HCT116 (cell line): ENCODE measurements at regions not wholly inside any gene's neighbourhood (a gene's known extent, or its start where the extent isn't known, plus 50 kb on each side); places are given as distances from the start of the nearest gene placed in this dataset.

Experiments used
- ATAC-seq: fragments of 200-7000 bp; cut with Tn5 transposase; 2 replicates; pipeline ENCODE4 v1.9.1; 2020; ENCODE audit warnings: mild to moderate bottlenecking, moderate library complexity
- BruUV-seq: library from RNA; stranded (reverse); fragments of 400-500 nt; replicated peaks from 2 replicates; lab custom pipeline; 2021; lab: Mats Ljungman, UMichigan
- CTCF ChIA-PET: fragments of 300-600 bp; sonication (Branson Sonifier 250); formaldehyde crosslinking; loops from one replicate; lab custom pipeline; 2021; ENCODE audit warnings: antibody characterized with exemption; lab: Charles Lee
- POLR2A ChIA-PET: fragments of 300-600, 350-600 bp; sonication (Branson Sonifier 250); formaldehyde crosslinking; loops from one replicate; lab custom pipeline; 2021; ENCODE audit warnings: antibody characterized with exemption; lab: Charles Lee
- RAD21 ChIA-PET, 2 experiments: fragments of 300-600 bp; sonication (Branson Sonifier 250); formaldehyde crosslinking; loops; one replicate each; lab custom pipeline; 2023; ENCODE audit warnings: low total read pairs in 2 of 2; ENCODE audit not compliant: uncharacterized antibody in 2 of 2, unreplicated experiment in 2 of 2, low non-redundant PET in 1 of 2; lab: Charles Lee
- DNase-seq: peaks from one replicate; pipeline ENCODE4 v3.0.0-alpha.2; 2010; ENCODE audit warnings: low read depth, low spot score
- H2AFZ ChIP-seq: fragments of 200-600 bp; shearing (Covaris generic), sonication (generic); 2 replicates; pipeline ENCODE4 v1.6.1; 2017; ENCODE audit warnings: low read depth, mixed run types, mixed read lengths, antibody characterized with exemption, low read length; ENCODE audit not compliant: poor library complexity, severe bottlenecking
- H3K27ac ChIP-seq: 2 replicates; pipeline ENCODE4 v1.5.1; 2012; ENCODE audit warnings: low read depth, low read length
- H3K27me3 ChIP-seq: fragments of 200-600 bp; sonication (generic); 2 replicates; pipeline ENCODE4 v1.6.1; 2016; ENCODE audit warnings: mixed run types, low read length, mixed read lengths; ENCODE audit not compliant: insufficient read depth
- H3K36me3 ChIP-seq, 2 experiments: fragments of 200-500 bp in 1 of 2; fragments of 200-600 bp in 1 of 2; sonication (Bioruptor generic) in 1 of 2; sonication (generic) in 1 of 2; 2 replicates each; pipeline versions ENCODE4 v1.5.1 to v1.6.1; 2014 to 2016; ENCODE audit warnings: low read length in 2 of 2, inconsistent platforms in 1 of 2, mixed read lengths in 1 of 2, mixed run types in 1 of 2; ENCODE audit not compliant: insufficient read depth in 2 of 2, control insufficient read depth in 1 of 2
- H3K4me1 ChIP-seq, 2 experiments: fragments of 200-600 bp in 1 of 2; sonication (generic) in 1 of 2; 2 replicates each; pipeline versions ENCODE4 v1.5.1 to v1.6.1; 2012 to 2017; ENCODE audit warnings: low read length in 2 of 2, inconsistent platforms in 1 of 2, mild to moderate bottlenecking in 1 of 2, mixed read lengths in 1 of 2, mixed run types in 1 of 2, moderate library complexity in 1 of 2; ENCODE audit not compliant: insufficient read depth in 2 of 2, control insufficient read depth in 1 of 2
- H3K4me2 ChIP-seq: fragments of 200-600 bp; sonication (generic); 2 replicates; pipeline ENCODE4 v1.6.1; 2017; ENCODE audit warnings: mixed run types, low read length, mixed read lengths
- H3K4me3 ChIP-seq, 2 experiments: fragments of 200-600 bp in 1 of 2; sonication (generic) in 1 of 2; replicated peaks in 1 of 2; 2 replicates each; pipeline ENCODE4 v1.5.1; 2011 to 2016; ENCODE audit warnings: low read length in 2 of 2, control low read depth in 1 of 2, low read depth in 1 of 2, mild to moderate bottlenecking in 1 of 2, mixed read lengths in 1 of 2, mixed run types in 1 of 2
- H3K79me2 ChIP-seq: fragments of 200-600 bp; sonication (generic); 2 replicates; pipeline ENCODE4 v1.6.1; 2017; ENCODE audit warnings: mild to moderate bottlenecking, mixed run types, low read length, moderate library complexity, mixed read lengths; ENCODE audit not compliant: insufficient read depth
- H3K9ac ChIP-seq: fragments of 200-600 bp; sonication (generic); 2 replicates; pipeline ENCODE4 v1.6.1; 2016; ENCODE audit warnings: low read length, mixed read lengths
- H3K9me2 ChIP-seq: fragments of 200-600 bp; sonication (generic), shearing (Covaris generic); 2 replicates; pipeline ENCODE4 v1.6.1; 2017; ENCODE audit warnings: mixed run types, mild to moderate bottlenecking, moderate library complexity; ENCODE audit not compliant: insufficient read depth
- H3K9me3 ChIP-seq, 2 experiments: fragments of 200-500 bp in 1 of 2; fragments of 200-600 bp in 1 of 2; sonication (Bioruptor generic) in 1 of 2; sonication (generic) in 1 of 2; 2 replicates each; pipeline ENCODE4 v1.6.1; 2014 to 2017; ENCODE audit warnings: low read length in 2 of 2, mixed read lengths in 2 of 2, inconsistent platforms in 1 of 2, low read depth in 1 of 2, mild to moderate bottlenecking in 1 of 2, mixed run types in 1 of 2, moderate library complexity in 1 of 2; ENCODE audit not compliant: control insufficient read depth in 1 of 2, insufficient read depth in 1 of 2
- H4K20me1 ChIP-seq: fragments of 200-600 bp; sonication (generic), shearing (Covaris generic); 2 replicates; pipeline ENCODE4 v1.6.1; 2017; ENCODE audit warnings: mixed run types, mild to moderate bottlenecking, moderate library complexity; ENCODE audit not compliant: insufficient read depth
- ATF3 ChIP-seq: IDR thresholded peaks from 2 replicates; pipeline ENCODE4 v1.6.1; 2012
- CEBPB ChIP-seq: IDR thresholded peaks from 2 replicates; pipeline ENCODE4 v1.6.1; 2012; ENCODE audit warnings: low read depth
- CTCF ChIP-seq, 3 experiments: fragments of 200-600 bp in 1 of 3; sonication (generic) in 1 of 3; IDR thresholded peaks in 2 of 3; conservative IDR thresholded peaks in 1 of 3; 2 replicates each; pipeline ENCODE4 v1.5.1; 2012 to 2017; ENCODE audit warnings: low read depth in 2 of 3, low read length in 2 of 3, antibody characterized with exemption in 1 of 3, borderline replicate concordance in 1 of 3, control low read depth in 1 of 3, mild to moderate bottlenecking in 1 of 3, mixed read lengths in 1 of 3, mixed run types in 1 of 3, moderate library complexity in 1 of 3; ENCODE audit not compliant: insufficient read depth in 1 of 3
- ELF1 ChIP-seq: IDR thresholded peaks from 2 replicates; pipeline ENCODE4 v1.6.1; 2012; ENCODE audit warnings: low read depth, borderline replicate concordance
- EZH2 ChIP-seq: fragments of 200-600 bp; sonication (generic); IDR thresholded peaks from 2 replicates; pipeline ENCODE4 v1.6.1; 2017; ENCODE audit warnings: antibody characterized with exemption, mixed run types
- FOSL1 ChIP-seq: IDR thresholded peaks from 2 replicates; pipeline ENCODE4 v1.6.1; 2012; ENCODE audit warnings: low read depth
- JUND ChIP-seq: IDR thresholded peaks from 2 replicates; pipeline ENCODE4 v1.6.1; 2012
- MAX ChIP-seq: IDR thresholded peaks from 2 replicates; pipeline ENCODE4 v1.6.1; 2012
- POLR2A ChIP-seq: IDR thresholded peaks from 2 replicates; pipeline ENCODE4 v1.7.0; 2011; ENCODE audit warnings: borderline replicate concordance; ENCODE audit not compliant: insufficient read depth, insufficient read length; ENCODE audit errors: extremely low read depth
- POLR2AphosphoS5 ChIP-seq: IDR thresholded peaks from 2 replicates; pipeline ENCODE4 v1.6.1; 2011; ENCODE audit warnings: mild to moderate bottlenecking, low read depth, low read length, moderate library complexity
- RAD21 ChIP-seq: IDR thresholded peaks from 2 replicates; pipeline ENCODE4 v1.6.1; 2012; ENCODE audit warnings: low read depth, mild to moderate bottlenecking
- SP1 ChIP-seq: IDR thresholded peaks from 2 replicates; pipeline ENCODE4 v1.6.1; 2012; ENCODE audit warnings: low read depth
- SRF ChIP-seq: IDR thresholded peaks from 2 replicates; pipeline ENCODE4 v1.6.1; 2012; ENCODE audit warnings: low read depth
- TCF7L2 ChIP-seq: IDR thresholded peaks from 2 replicates; pipeline ENCODE4 v1.7.0; 2011; ENCODE audit warnings: borderline replicate concordance, inconsistent platforms; ENCODE audit not compliant: insufficient read depth, insufficient read length; ENCODE audit errors: extremely low read depth
- YY1 ChIP-seq: IDR thresholded peaks from 2 replicates; pipeline ENCODE4 v1.6.1; 2011; ENCODE audit warnings: low read length, low read depth, moderate library complexity, mild to moderate bottlenecking; ENCODE audit not compliant: insufficient replicate concordance; ENCODE audit errors: extremely low read depth
- ZBTB33 ChIP-seq: IDR thresholded peaks from 2 replicates; pipeline ENCODE4 v1.6.1; 2011; ENCODE audit warnings: mild to moderate bottlenecking, low read length, moderate library complexity; ENCODE audit not compliant: insufficient replicate concordance; ENCODE audit errors: extremely low read depth
- ZFX ChIP-seq: fragments of 450-650 bp; IDR thresholded peaks from 2 replicates; pipeline ENCODE4 v1.6.1; 2017
- ZNF274 ChIP-seq: fragments of 200-500 bp; sonication (Bioruptor generic); IDR thresholded peaks from 2 replicates; pipeline ENCODE4 v1.6.1; 2014; ENCODE audit warnings: mild to moderate bottlenecking, low read depth, low read length, inconsistent platforms
- intact Hi-C: fragments of 100-400 bp; cut with micrococcal nuclease; formaldehyde crosslinking; loops from 2 replicates; pipeline ENCODE4 v1.10.0; 2022

GRCh38 chr18:41529093-41529492 is 425.9 kb upstream of the PIK3C3 start (continued):
- TF ChIP-seq EZH2 (no peak), CTCF (IDR thresholded peaks at IDR 0.05 in 2 of 3, conservative IDR thresholded peaks at IDR 0.05 in 1 of 3; ENCODE audit: borderline replicate concordance in 1 of 3, insufficient read depth in 1 of 3, low read depth in 2 of 3, low read length in 2 of 3) (no peak), RAD21 (no peak), SRF (no peak), ELF1 (no peak), ZBTB33 (no peak), ATF3 (no peak), FOSL1 (no peak)

GRCh38 chr18:41526054-41526453 is 429.0 kb upstream of the PIK3C3 start:
- CTCF ChIA-PET: no interaction called here
- no peak overlapping the region for H3K9ac ChIP-seq
- no peak overlapping the region for H3K4me3 ChIP-seq
- peaks cover 3 to 30% of the 10 kb centered on the region in 2 experiments; a peak in 2 of 4 replicates for H3K9me3 ChIP-seq
- H3K4me2 ChIP-seq: no peak overlapping the region
- no peak overlapping the region for H2AFZ ChIP-seq
- no peaks in the 10 kb centered on the region for H3K36me3 ChIP-seq
- RAD21 ChIA-PET: no interaction called here
- intact Hi-C loops: no loop called here
- H3K9me2 ChIP-seq: no peaks in the 10 kb centered on the region
- DNase-seq: no peak
- H3K4me1 ChIP-seq: no peaks in the 10 kb centered on the region
- no peaks in the 10 kb centered on the region for H3K27me3 ChIP-seq
- no TSS peak for BruUV-seq
- H3K27ac ChIP-seq: no peak overlapping the region
- no peaks in the 10 kb centered on the region for H4K20me1 ChIP-seq
- no peak for ATAC-seq
- POLR2A ChIA-PET: no interaction called here
- H3K79me2 ChIP-seq: no peaks in the 10 kb centered on the region
- no peak for TF ChIP-seq ZFX
- TF ChIP-seq JUND: no peak
- no peak for TF ChIP-seq POLR2A
- no peak for TF ChIP-seq FOSL1
- no peak for TF ChIP-seq EZH2
- no peak for TF ChIP-seq TCF7L2
- no peak for TF ChIP-seq RAD21
- TF ChIP-seq MAX: no peak
- no peak for TF ChIP-seq POLR2AphosphoS5
- TF ChIP-seq YY1: no peak
- TF ChIP-seq SP1: no peak
- no peak for TF ChIP-seq ZNF274
- TF ChIP-seq CEBPB: no peak
- TF ChIP-seq, all 23 proteins: peak for 0
